ENCODE measurements at regions not wholly inside any gene's neighbourhood (a gene's known extent, or its start where the extent isn't known, plus 50 kb on each side); places are given as distances from the start of the nearest gene placed in this dataset.
"Not testable (repeated sequence)": the region's sequence is repeated elsewhere in the genome, so short reads cannot be mapped to it uniquely, and the experiment has no call there.

GRCh38 chr16:27600381-27600780 is 50.4 kb downstream of the KATNIP start:
- DNase-seq (ENCODE audit: low read depth in 4 of 4, low spot score in 3 of 4) = no peak

- no peak for DNase-seq (ENCODE audit: low read depth in 4 of 4, low spot score in 3 of 4)
These were observed 52.2 kb downstream of the KATNIP start for GRCh38 chr16:27602103-27602502.

GRCh38 chr16:27605500-27606106 is 55.7 kb downstream of the KATNIP start:
- DNase-seq (ENCODE audit: low read depth in 4 of 4, low spot score in 3 of 4) = not testable (repeated sequence)

- DNase-seq (ENCODE audit: low read depth in 4 of 4, low spot score in 3 of 4) = no peak
These were observed 61.4 kb downstream of the KATNIP start for GRCh38 chr16:27611340-27611739.

- no peak for DNase-seq (ENCODE audit: low read depth in 4 of 4, low spot score in 3 of 4)
These were observed 63.4 kb downstream of the KATNIP start for GRCh38 chr16:27613238-27613791.

- no peak for DNase-seq (ENCODE audit: low read depth in 4 of 4, low spot score in 3 of 4)
These were observed 67.7 kb downstream of the KATNIP start for GRCh38 chr16:27617665-27618064.

- DNase-seq (ENCODE audit: low read depth in 4 of 4, low spot score in 3 of 4) = no peak
These were observed 68.2 kb downstream of the KATNIP start for GRCh38 chr16:27618165-27618564.

GRCh38 chr16:27618606-27619327 is 68.8 kb downstream of the KATNIP start:
- DNase-seq (ENCODE audit: low read depth in 4 of 4, low spot score in 3 of 4) = no peak

- DNase-seq (ENCODE audit: low read depth in 4 of 4, low spot score in 3 of 4) = no peak
These were observed 70.6 kb downstream of the KATNIP start for GRCh38 chr16:27620541-27620940.

GRCh38 chr16:27624154-27625049 is 74.5 kb downstream of the KATNIP start:
- DNase-seq (ENCODE audit: low read depth in 4 of 4, low spot score in 3 of 4) = no peak

- DNase-seq (ENCODE audit: low read depth in 4 of 4, low spot score in 3 of 4) = no peak
These were observed 75.2 kb downstream of the KATNIP start for GRCh38 chr16:27625050-27625697.

- no peak for DNase-seq (ENCODE audit: low read depth in 4 of 4, low spot score in 3 of 4)
These were observed 77.2 kb downstream of the KATNIP start for GRCh38 chr16:27627136-27627535.

GRCh38 chr16:27628241-27628942 is 78.4 kb downstream of the KATNIP start:
- DNase-seq (ENCODE audit: low read depth in 4 of 4, low spot score in 3 of 4) = no peak

GRCh38 chr16:27628943-27629462 is 79.1 kb downstream of the KATNIP start:
- DNase-seq (ENCODE audit: low read depth in 4 of 4, low spot score in 3 of 4) = not testable (repeated sequence)

- no peak for DNase-seq (ENCODE audit: low read depth in 4 of 4, low spot score in 3 of 4)
These were observed 82.3 kb downstream of the KATNIP start for GRCh38 chr16:27632216-27632615.

GRCh38 chr16:27633221-27633620 is 83.3 kb downstream of the KATNIP start:
- no peak for DNase-seq (ENCODE audit: low read depth in 4 of 4, low spot score in 3 of 4)

GRCh38 chr16:27633721-27634120 is 83.8 kb downstream of the KATNIP start:
- DNase-seq (ENCODE audit: low read depth in 4 of 4, low spot score in 3 of 4) = no peak

GRCh38 chr16:27634779-27635178 is 84.8 kb downstream of the KATNIP start:
- no peak for DNase-seq (ENCODE audit: low read depth in 4 of 4, low spot score in 3 of 4)

- DNase-seq (ENCODE audit: low read depth in 4 of 4, low spot score in 3 of 4) = no peak
These were observed 86.7 kb downstream of the KATNIP start for GRCh38 chr16:27636453-27637240.
